ENCODE measurements at regions not wholly inside any gene's neighbourhood (a gene's known extent, or its start where the extent isn't known, plus 50 kb on each side); places are given as distances from the start of the nearest gene placed in this dataset.
"Not testable (repeated sequence)": the region's sequence is repeated elsewhere in the genome, so short reads cannot be mapped to it uniquely, and the experiment has no call there.

GRCh38 chr1:38648417-38648816 is 211.2 kb downstream of the RRAGC start:
- DNase-seq (ENCODE audit: extremely low spot score, unreplicated experiment), result no peak
- H3K4me3 Mint-ChIP-seq (ENCODE audit: unreplicated experiment), result no peak overlapping the region
- H3K9me3 Mint-ChIP-seq (ENCODE audit: unreplicated experiment), result no peaks in the 10 kb centered on the region
- TF ChIP-seq, protein P1, sequence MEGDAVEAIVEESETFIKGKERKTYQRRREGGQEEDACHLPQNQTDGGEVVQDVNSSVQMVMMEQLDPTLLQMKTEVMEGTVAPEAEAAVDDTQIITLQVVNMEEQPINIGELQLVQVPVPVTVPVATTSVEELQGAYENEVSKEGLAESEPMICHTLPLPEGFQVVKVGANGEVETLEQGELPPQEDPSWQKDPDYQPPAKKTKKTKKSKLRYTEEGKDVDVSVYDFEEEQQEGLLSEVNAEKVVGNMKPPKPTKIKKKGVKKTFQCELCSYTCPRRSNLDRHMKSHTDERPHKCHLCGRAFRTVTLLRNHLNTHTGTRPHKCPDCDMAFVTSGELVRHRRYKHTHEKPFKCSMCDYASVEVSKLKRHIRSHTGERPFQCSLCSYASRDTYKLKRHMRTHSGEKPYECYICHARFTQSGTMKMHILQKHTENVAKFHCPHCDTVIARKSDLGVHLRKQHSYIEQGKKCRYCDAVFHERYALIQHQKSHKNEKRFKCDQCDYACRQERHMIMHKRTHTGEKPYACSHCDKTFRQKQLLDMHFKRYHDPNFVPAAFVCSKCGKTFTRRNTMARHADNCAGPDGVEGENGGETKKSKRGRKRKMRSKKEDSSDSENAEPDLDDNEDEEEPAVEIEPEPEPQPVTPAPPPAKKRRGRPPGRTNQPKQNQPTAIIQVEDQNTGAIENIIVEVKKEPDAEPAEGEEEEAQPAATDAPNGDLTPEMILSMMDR (IDR thresholded peaks at IDR 0.05), result no peak
- no peak overlapping the region for H3K27ac Mint-ChIP-seq (ENCODE audit: unreplicated experiment)
- no peaks in the 10 kb centered on the region for H3K36me3 Mint-ChIP-seq (ENCODE audit: unreplicated experiment)
- H3K27me3 Mint-ChIP-seq (ENCODE audit: unreplicated experiment), result peaks cover 9% of the 10 kb centered on the region
- no peaks in the 10 kb centered on the region for H3K4me1 Mint-ChIP-seq (ENCODE audit: unreplicated experiment)

DNA sequence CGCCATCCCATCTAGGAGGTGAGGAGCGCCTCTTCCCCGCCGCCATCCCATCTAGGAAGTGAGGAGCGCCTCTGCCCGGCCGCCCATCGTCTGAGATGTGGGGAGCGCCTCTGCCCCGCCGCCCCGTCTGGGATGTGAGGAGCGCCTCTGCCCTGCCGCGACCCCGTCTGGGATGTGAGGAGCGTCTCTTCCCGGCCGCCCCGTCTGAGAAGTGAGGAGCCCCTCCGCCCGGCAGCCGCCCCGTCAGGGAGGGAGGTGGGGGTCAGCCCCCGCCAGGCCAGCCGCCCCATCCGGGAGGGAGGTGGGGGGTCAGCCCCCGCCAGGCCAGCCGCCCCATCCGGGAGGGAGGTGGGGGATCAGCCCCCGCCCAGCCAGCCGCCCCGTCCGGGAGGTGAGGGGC is 212.2 kb downstream of the RRAGC start:
- not testable (repeated sequence) for H3K27ac Mint-ChIP-seq (ENCODE audit: unreplicated experiment); H3K4me3 Mint-ChIP-seq (ENCODE audit: unreplicated experiment); H3K4me1 Mint-ChIP-seq (ENCODE audit: unreplicated experiment); DNase-seq (ENCODE audit: extremely low spot score, unreplicated experiment); H3K36me3 Mint-ChIP-seq (ENCODE audit: unreplicated experiment); H3K9me3 Mint-ChIP-seq (ENCODE audit: unreplicated experiment)
- H3K27me3 Mint-ChIP-seq (ENCODE audit: unreplicated experiment), result peaks cover 16% of the 10 kb centered on the region

GRCh38 chr1:38644092-38644491 is 215.5 kb downstream of the RRAGC start:
- Mint-ChIP-seq H3K4me1 (ENCODE audit: unreplicated experiment) (no peaks in the 10 kb centered on the region), H3K4me3 (ENCODE audit: unreplicated experiment) (no peak overlapping the region), H3K27me3 (ENCODE audit: unreplicated experiment) (peaks cover 16% of the 10 kb centered on the region), H3K36me3 (ENCODE audit: unreplicated experiment) (no peaks in the 10 kb centered on the region), H3K27ac (ENCODE audit: unreplicated experiment) (no peak overlapping the region), H3K9me3 (ENCODE audit: unreplicated experiment) (no peaks in the 10 kb centered on the region)
- DNase-seq (ENCODE audit: extremely low spot score, unreplicated experiment), result no peak
- TF ChIP-seq, protein P1 (IDR thresholded peaks at IDR 0.05), result no peak

- Mint-ChIP-seq H3K27me3 (ENCODE audit: unreplicated experiment) (peaks cover 25% of the 10 kb centered on the region), H3K4me1 (ENCODE audit: unreplicated experiment) (no peaks in the 10 kb centered on the region)
These were observed 217.9 kb downstream of the RRAGC start for GRCh38 chr1:38641661-38642060.

DNA sequence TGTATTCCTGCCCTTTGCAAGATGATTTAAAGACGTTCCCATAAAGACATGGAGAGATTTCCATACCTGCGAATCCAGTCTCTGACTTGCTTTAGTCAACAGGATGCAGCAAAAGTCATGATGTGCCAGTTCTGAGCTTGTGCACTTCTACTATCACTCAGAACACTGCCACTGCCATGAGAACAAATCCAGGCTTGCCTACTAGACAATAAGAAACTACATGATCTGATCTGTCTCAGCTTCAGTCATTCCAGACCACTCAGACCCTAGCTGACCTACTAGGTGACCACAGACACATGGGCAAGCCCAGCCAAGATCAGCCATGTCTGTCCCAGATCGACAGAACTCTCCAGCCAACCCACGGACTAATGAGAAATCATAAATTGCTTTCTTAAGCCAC is 219.2 kb downstream of the RRAGC start:
- DNase-seq (ENCODE audit: extremely low spot score, unreplicated experiment), result no peak
- H3K4me1 Mint-ChIP-seq (ENCODE audit: unreplicated experiment), result no peaks in the 10 kb centered on the region
- TF ChIP-seq, protein P1 (IDR thresholded peaks at IDR 0.05), result no peak
- H3K9me3 Mint-ChIP-seq (ENCODE audit: unreplicated experiment), result no peaks in the 10 kb centered on the region
- no peaks in the 10 kb centered on the region for H3K36me3 Mint-ChIP-seq (ENCODE audit: unreplicated experiment)
- no peak overlapping the region for H3K27ac Mint-ChIP-seq (ENCODE audit: unreplicated experiment)
- no peak overlapping the region for H3K4me3 Mint-ChIP-seq (ENCODE audit: unreplicated experiment)
- peaks cover 35% of the 10 kb centered on the region for H3K27me3 Mint-ChIP-seq (ENCODE audit: unreplicated experiment)

More at GRCh38 chr1:38641661-38642060, 217.9 kb downstream of the RRAGC start:
- no peak overlapping the region for H3K27ac Mint-ChIP-seq (ENCODE audit: unreplicated experiment)
- TF ChIP-seq, protein P1 (IDR thresholded peaks at IDR 0.05), result no peak
- no peak for DNase-seq (ENCODE audit: extremely low spot score, unreplicated experiment)
- H3K4me3 Mint-ChIP-seq (ENCODE audit: unreplicated experiment), result no peak overlapping the region
- no peaks in the 10 kb centered on the region for H3K36me3 Mint-ChIP-seq (ENCODE audit: unreplicated experiment)
- H3K9me3 Mint-ChIP-seq (ENCODE audit: unreplicated experiment), result no peaks in the 10 kb centered on the region

DNA sequence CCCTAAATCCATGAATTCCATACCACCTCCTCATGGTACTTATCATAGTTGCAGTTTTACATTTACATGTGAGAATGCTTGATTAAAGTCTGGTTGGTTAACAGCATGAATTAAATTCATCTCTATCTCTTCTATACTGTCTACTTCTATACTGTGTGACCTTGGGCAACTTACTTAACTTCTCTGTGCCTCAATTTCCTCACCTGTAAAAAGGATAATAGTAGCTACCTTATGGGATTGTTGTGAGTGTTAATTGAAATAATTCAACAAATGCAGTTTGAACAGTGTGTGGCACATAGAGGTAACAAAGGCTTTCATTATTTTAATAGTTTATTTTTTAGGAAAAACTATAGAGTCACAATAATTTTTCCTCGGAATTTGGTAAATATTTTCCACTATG is 231.3 kb downstream of the RRAGC start:
- no peaks in the 10 kb centered on the region for H3K36me3 Mint-ChIP-seq (ENCODE audit: unreplicated experiment)

More for the DNA sequence above, 231.3 kb downstream of the RRAGC start:
- H3K4me3 Mint-ChIP-seq (ENCODE audit: unreplicated experiment), result no peak overlapping the region
- no peak overlapping the region for H3K27ac Mint-ChIP-seq (ENCODE audit: unreplicated experiment)
- TF ChIP-seq, protein P1 (IDR thresholded peaks at IDR 0.05), result no peak
- H3K4me1 Mint-ChIP-seq (ENCODE audit: unreplicated experiment), result no peaks in the 10 kb centered on the region
- H3K9me3 Mint-ChIP-seq (ENCODE audit: unreplicated experiment), result peaks cover 13% of the 10 kb centered on the region
- no peak for DNase-seq (ENCODE audit: extremely low spot score, unreplicated experiment)
- peaks cover 27% of the 10 kb centered on the region for H3K27me3 Mint-ChIP-seq (ENCODE audit: unreplicated experiment)

All from osteocyte (in vitro differentiated cells).